CD4-positive, alpha-beta T cell (primary cell): ENCODE measurements at regions not wholly inside any gene's neighbourhood (a gene's known extent, or its start where the extent isn't known, plus 50 kb on each side); places are given as distances from the start of the nearest gene placed in this dataset.

ENCODE experiments used
- ATAC-seq: fragments of 200-7000 bp; cut with Tn5 transposase; one replicate; pipeline ENCODE4 v1.10.0; 2022; ENCODE audit warnings: mild to moderate bottlenecking; ENCODE audit not compliant: poor library complexity
- CTCF ChIA-PET: fragments of 350-600 bp; sonication (Branson Sonifier 250); formaldehyde crosslinking; loops from one replicate; lab custom pipeline; 2021; ENCODE audit warnings: antibody characterized with exemption, inconsistent platforms; lab: Charles Lee
- POLR2A ChIA-PET: fragments of 350-600 bp; sonication (Branson Sonifier 250); formaldehyde crosslinking; loops from one replicate; lab custom pipeline; 2021; ENCODE audit warnings: antibody characterized with exemption, inconsistent platforms; lab: Charles Lee
- DNase-seq, 14 experiments: peaks; one replicate each; pipeline ENCODE4 v3.0.0-alpha.2; 2013 to 2020; ENCODE audit warnings: mixed read lengths in 2 of 14
- H3K27ac ChIP-seq, 2 donors: one replicate each; pipeline versions ENCODE4 v1.5.1 to v1.7.0; 2013; ENCODE audit warnings: low read length in 2 of 2, low read depth in 1 of 2, mild to moderate bottlenecking in 1 of 2
- H3K27me3 ChIP-seq, 2 experiments: 1 replicate in 1 of 2; 2 replicates in 1 of 2; pipeline versions ENCODE4 v1.6.1 to v1.7.0; 2013; ENCODE audit warnings: low read length in 2 of 2, control low read depth in 1 of 2, mild to moderate bottlenecking in 1 of 2, moderate library complexity in 1 of 2; ENCODE audit not compliant: insufficient read depth in 2 of 2, control insufficient read depth in 1 of 2
- H3K36me3 ChIP-seq: one replicate; pipeline ENCODE4 v1.6.1; 2013; ENCODE audit warnings: low read length, control low read depth; ENCODE audit not compliant: insufficient read depth
- H3K4me1 ChIP-seq: one replicate; pipeline ENCODE4 v1.6.1; 2013; ENCODE audit warnings: low read length, control low read depth; ENCODE audit not compliant: insufficient read depth
- H3K4me3 ChIP-seq: one replicate; pipeline ENCODE4 v1.5.1; 2013; ENCODE audit warnings: mild to moderate bottlenecking, low read length, moderate library complexity
- H3K9me3 ChIP-seq, 2 experiments: 1 replicate in 1 of 2; 2 replicates in 1 of 2; pipeline versions ENCODE4 v1.6.1 to v1.7.0; 2013; ENCODE audit warnings: low read length in 2 of 2, mild to moderate bottlenecking in 2 of 2, control low read depth in 1 of 2, moderate library complexity in 1 of 2; ENCODE audit not compliant: control insufficient read depth in 1 of 2, insufficient read depth in 1 of 2
- H3K27ac Mint-ChIP-seq: one replicate; pipeline ENCODE4 v1.8.0; 2020; ENCODE audit warnings: mixed read lengths
- H3K27me3 Mint-ChIP-seq: one replicate; pipeline ENCODE4 v1.8.0; 2021; ENCODE audit warnings: mixed read lengths
- H3K36me3 Mint-ChIP-seq: one replicate; pipeline ENCODE4 v1.8.0; 2021; ENCODE audit warnings: low read depth, mixed read lengths
- H3K4me1 Mint-ChIP-seq: one replicate; pipeline ENCODE4 v1.8.0; 2021; ENCODE audit warnings: low read depth, mixed read lengths
- H3K4me3 Mint-ChIP-seq: one replicate; pipeline ENCODE4 v1.8.0; 2020; ENCODE audit warnings: mild to moderate bottlenecking, mixed read lengths
- H3K9me3 Mint-ChIP-seq: one replicate; pipeline ENCODE4 v1.8.0; 2020; ENCODE audit warnings: mixed read lengths
- intact Hi-C, 2 experiments: fragments of 100-400 bp; cut with DNase I in 1 of 2; cut with micrococcal nuclease in 1 of 2; formaldehyde crosslinking; loops; one replicate each; pipeline versions ENCODE4 v1.15.1 to v1.9.0; 2023 to 2025; cut with DNase I, micrococcal nuclease
- TF ChIP-seq, protein P1 (sequence below): fragments of 200-600 bp; IDR thresholded peaks from one replicate; pipeline ENCODE4 v1.8.0; 2022; ENCODE audit warnings: antibody characterized with exemption, mild to moderate bottlenecking

DNA sequence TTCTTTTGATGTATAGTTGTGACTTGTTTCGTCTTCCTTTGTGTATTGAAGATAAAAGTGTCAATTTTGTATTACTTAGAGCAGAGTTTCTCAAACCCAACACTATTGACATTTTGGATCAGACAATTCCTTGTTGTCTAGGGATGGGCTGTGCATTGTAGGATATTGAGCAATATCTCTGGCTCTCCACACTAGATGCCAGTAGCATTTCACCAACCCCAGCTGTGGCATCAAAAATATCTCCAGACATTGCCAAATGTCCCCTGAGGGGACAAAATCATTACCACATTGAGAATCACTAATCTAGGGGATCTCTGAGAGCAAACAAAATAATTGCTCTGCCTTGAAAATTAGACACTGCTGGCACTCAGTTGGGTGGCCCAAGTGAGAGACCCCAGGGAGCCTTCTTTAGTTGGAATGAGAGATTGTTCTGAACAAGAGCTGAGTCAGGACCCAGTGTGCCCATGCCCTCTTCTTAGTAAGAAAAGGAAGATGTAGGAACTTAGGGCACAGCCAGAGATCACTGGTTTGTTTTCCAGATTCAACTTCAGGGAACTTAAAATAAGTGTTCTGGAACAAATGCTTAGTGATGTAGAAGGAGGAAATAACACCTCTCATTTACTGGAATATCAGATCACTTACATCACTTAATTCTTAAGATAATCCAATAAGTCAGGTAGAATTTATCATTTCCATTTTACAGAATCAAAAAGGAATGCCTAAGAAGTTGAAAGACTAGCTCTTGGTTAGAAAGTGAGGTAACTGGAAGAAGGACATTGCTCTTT is 466.6 kb upstream of the TNP1 start:
- TF ChIP-seq, protein P1, sequence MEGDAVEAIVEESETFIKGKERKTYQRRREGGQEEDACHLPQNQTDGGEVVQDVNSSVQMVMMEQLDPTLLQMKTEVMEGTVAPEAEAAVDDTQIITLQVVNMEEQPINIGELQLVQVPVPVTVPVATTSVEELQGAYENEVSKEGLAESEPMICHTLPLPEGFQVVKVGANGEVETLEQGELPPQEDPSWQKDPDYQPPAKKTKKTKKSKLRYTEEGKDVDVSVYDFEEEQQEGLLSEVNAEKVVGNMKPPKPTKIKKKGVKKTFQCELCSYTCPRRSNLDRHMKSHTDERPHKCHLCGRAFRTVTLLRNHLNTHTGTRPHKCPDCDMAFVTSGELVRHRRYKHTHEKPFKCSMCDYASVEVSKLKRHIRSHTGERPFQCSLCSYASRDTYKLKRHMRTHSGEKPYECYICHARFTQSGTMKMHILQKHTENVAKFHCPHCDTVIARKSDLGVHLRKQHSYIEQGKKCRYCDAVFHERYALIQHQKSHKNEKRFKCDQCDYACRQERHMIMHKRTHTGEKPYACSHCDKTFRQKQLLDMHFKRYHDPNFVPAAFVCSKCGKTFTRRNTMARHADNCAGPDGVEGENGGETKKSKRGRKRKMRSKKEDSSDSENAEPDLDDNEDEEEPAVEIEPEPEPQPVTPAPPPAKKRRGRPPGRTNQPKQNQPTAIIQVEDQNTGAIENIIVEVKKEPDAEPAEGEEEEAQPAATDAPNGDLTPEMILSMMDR, result no peak
- intact Hi-C loops, result no loop called here
- no peak overlapping the region for H3K27ac ChIP-seq
- peaks cover 0 to 2% of the 10 kb centered on the region in 2 experiments for H3K27me3 ChIP-seq
- no peaks in the 10 kb centered on the region for H3K36me3 ChIP-seq
- Mint-ChIP-seq H3K4me1 (no peaks in the 10 kb centered on the region), H3K27ac (no peak overlapping the region), H3K9me3 (no peaks in the 10 kb centered on the region), H3K4me3 (no peak overlapping the region), H3K27me3 (no peaks in the 10 kb centered on the region), H3K36me3 (no peaks in the 10 kb centered on the region)
- ChIA-PET CTCF (no interaction called here), POLR2A (no interaction called here)
- DNase-seq (no peak), ATAC-seq (no peak)
- H3K4me3 ChIP-seq, result no peak overlapping the region
- no peaks in the 10 kb centered on the region for H3K4me1 ChIP-seq
- peaks cover 0 to 5% of the 10 kb centered on the region in 2 experiments for H3K9me3 ChIP-seq

DNA sequence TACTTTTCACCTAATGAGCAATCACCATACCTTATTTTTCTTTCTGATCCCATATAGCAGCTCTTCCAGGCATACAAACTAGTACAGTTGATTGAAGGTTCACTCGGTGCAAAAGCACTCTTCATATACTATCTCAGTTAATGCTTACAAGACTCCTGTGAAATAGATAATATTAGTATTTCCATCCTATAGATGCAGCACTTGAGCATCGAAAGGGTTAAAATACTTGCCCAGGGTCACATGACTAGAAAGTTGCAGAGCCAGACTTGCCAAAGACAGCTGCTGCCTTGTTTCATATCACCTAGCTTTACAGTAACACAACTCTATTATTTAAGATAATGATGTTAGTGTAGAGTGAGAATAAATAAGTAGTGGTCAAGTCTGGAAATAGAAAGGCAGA is 466.0 kb upstream of the TNP1 start:
- Mint-ChIP-seq H3K27ac (no peak overlapping the region), H3K27me3 (no peaks in the 10 kb centered on the region), H3K4me3 (no peak overlapping the region), H3K36me3 (no peaks in the 10 kb centered on the region), H3K9me3 (no peaks in the 10 kb centered on the region), H3K4me1 (no peaks in the 10 kb centered on the region)
- no peak for ATAC-seq
- intact Hi-C loops, result no loop called here
- no peak overlapping the region for H3K4me3 ChIP-seq
- TF ChIP-seq, protein P1, result no peak
- H3K27ac ChIP-seq, result no peak overlapping the region
- ChIA-PET POLR2A (no interaction called here), CTCF (no interaction called here)
- H3K4me1 ChIP-seq, result no peaks in the 10 kb centered on the region
- DNase-seq, result no peak
- no peaks in the 10 kb centered on the region for H3K36me3 ChIP-seq
- H3K9me3 ChIP-seq, result peaks cover 0 to 5% of the 10 kb centered on the region in 2 experiments
- H3K27me3 ChIP-seq, result peaks cover 0 to 2% of the 10 kb centered on the region in 2 experiments

DNA sequence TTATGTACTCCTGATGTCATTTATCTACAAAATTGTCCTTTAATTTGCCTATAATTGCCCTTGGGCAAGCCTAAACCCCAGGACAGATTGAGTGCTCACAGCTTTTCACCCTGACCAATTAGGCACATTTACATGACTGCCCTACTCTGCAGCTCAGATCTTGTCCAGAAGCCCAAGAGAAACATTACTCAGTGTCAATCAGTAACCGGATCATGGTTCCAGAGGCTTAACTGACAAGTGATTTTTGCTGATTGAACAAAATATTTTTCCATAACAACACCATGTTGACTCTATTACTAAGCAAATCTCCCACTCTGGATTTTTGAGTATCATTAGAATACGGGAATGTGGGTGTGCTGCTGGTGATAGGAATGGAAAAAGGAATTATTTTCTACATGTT is 465.4 kb upstream of the TNP1 start:
- intact Hi-C loops, result no loop called here
- H3K27ac Mint-ChIP-seq, result no peak overlapping the region
- H3K4me3 ChIP-seq, result no peak overlapping the region
- POLR2A ChIA-PET, result no interaction called here
- no peak overlapping the region for H3K4me3 Mint-ChIP-seq
- no peaks in the 10 kb centered on the region for H3K27me3 Mint-ChIP-seq
- no peaks in the 10 kb centered on the region for H3K36me3 ChIP-seq
- no peaks in the 10 kb centered on the region for H3K4me1 ChIP-seq
- TF ChIP-seq, protein P1, result no peak
- peaks cover 0 to 5% of the 10 kb centered on the region in 2 experiments for H3K9me3 ChIP-seq
- no peaks in the 10 kb centered on the region for H3K9me3 Mint-ChIP-seq
- no peak for ATAC-seq
- H3K27ac ChIP-seq, result no peak overlapping the region
- no peaks in the 10 kb centered on the region for H3K36me3 Mint-ChIP-seq
- no peaks in the 10 kb centered on the region for H3K4me1 Mint-ChIP-seq
- peaks cover 0 to 2% of the 10 kb centered on the region in 2 experiments for H3K27me3 ChIP-seq
- CTCF ChIA-PET, result no interaction called here
- DNase-seq, result no peak
